Tibial nerve (tissue), 4 donors: ENCODE measurements at regions not wholly inside any gene's neighbourhood (a gene's known extent, or its start where the extent isn't known, plus 50 kb on each side); places are given as distances from the start of the nearest gene placed in this dataset.

ENCODE experiments used
- DNase-seq, 2 donors: peaks; one replicate each; pipeline ENCODE4 v3.0.0-alpha.2; 2019; ENCODE audit warnings: low spot score in 2 of 2
- H3K27ac ChIP-seq, 4 donors: fragments of 200-600 bp; sonication (generic) in 3 of 4; one replicate each; pipeline ENCODE4 v1.5.1; 2017 to 2019; ENCODE audit warnings: mild to moderate bottlenecking in 1 of 4
- H3K27me3 ChIP-seq, 2 donors: fragments of 200-600 bp; sonication (generic) in 1 of 2; one replicate each; pipeline versions ENCODE4 v1.5.1 to v1.6.0; 2017 to 2019
- H3K36me3 ChIP-seq, 3 donors: fragments of 200-600 bp; sonication (generic); one replicate each; pipeline ENCODE4 v1.5.1; 2018 to 2019
- H3K4me1 ChIP-seq, 4 donors: fragments of 200-600 bp; sonication (generic) in 3 of 4; one replicate each; pipeline ENCODE4 v1.5.1; 2017 to 2019
- H3K4me3 ChIP-seq, 4 donors: fragments of 200-600 bp; sonication (generic) in 3 of 4; one replicate each; pipeline ENCODE4 v1.5.1; 2017 to 2019; ENCODE audit warnings: mild to moderate bottlenecking in 1 of 4, moderate library complexity in 1 of 4
- H3K9me3 ChIP-seq, 4 donors: fragments of 200-600 bp; sonication (generic) in 3 of 4; one replicate each; pipeline ENCODE4 v1.5.1; 2017 to 2019
- EP300 ChIP-seq, 2 donors: sonication (generic); formaldehyde crosslinking; IDR thresholded peaks; one replicate each; pipeline ENCODE4 v1.6.1; 2017; ENCODE audit warnings: antibody characterized with exemption in 2 of 2, mild to moderate bottlenecking in 1 of 2
- POLR2A ChIP-seq, 2 donors: fragments of 450-650 bp; IDR thresholded peaks; one replicate each; pipeline ENCODE4 v1.6.1; 2017; ENCODE audit warnings: antibody characterized with exemption in 2 of 2, mild to moderate bottlenecking in 2 of 2, moderate library complexity in 2 of 2
- WGBS, 2 donors: methylation state at CpG; one replicate each; pipeline ENCODE4 v1.1.5; 2018; 5-methylcytosine and 5-hydroxymethylcytosine counted together
- TF ChIP-seq, protein P1 (sequence below), 5 experiments: fragments of 200-600 bp in 3 of 5; fragments of 450-650 bp in 2 of 5; sonication (generic) in 3 of 5; IDR thresholded peaks; one replicate each; pipeline ENCODE4 v1.5.1; 2016 to 2019; ENCODE audit warnings: antibody characterized with exemption in 5 of 5, mild to moderate bottlenecking in 3 of 5, moderate library complexity in 2 of 5

DNA sequence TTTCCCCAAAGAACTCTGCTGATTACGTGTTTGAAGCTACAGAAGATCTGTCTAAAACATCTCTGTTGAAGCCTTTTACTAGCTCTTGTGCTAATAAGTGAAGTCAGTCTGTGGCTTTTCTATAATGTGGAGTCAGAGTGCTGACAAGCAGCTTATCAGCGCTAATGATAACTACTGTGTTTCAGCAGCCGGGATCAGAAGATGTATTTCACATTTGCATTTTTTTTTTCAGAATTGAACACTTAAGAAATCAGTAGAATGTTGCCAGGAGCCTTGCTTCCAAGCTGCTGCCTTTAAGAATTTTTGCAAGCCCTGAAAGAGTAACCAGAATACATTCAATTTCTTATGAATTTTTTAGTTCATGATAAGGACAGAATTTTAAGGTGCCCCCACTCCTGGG, 519.4 kb upstream of the NR5A2 start:
- Histone ChIP-seq H3K36me3 (no peaks in the 10 kb centered on the region), H3K4me1 (no peaks in the 10 kb centered on the region), H3K9me3 (no peaks in the 10 kb centered on the region), H3K4me3 (no peak overlapping the region), H3K27ac (no peak overlapping the region), H3K27me3 (no peaks in the 10 kb centered on the region)
- TF ChIP-seq POLR2A (IDR thresholded peaks at IDR 0.05) (no peak), EP300 (IDR thresholded peaks at IDR 0.05) (no peak)
- TF ChIP-seq, protein P1, sequence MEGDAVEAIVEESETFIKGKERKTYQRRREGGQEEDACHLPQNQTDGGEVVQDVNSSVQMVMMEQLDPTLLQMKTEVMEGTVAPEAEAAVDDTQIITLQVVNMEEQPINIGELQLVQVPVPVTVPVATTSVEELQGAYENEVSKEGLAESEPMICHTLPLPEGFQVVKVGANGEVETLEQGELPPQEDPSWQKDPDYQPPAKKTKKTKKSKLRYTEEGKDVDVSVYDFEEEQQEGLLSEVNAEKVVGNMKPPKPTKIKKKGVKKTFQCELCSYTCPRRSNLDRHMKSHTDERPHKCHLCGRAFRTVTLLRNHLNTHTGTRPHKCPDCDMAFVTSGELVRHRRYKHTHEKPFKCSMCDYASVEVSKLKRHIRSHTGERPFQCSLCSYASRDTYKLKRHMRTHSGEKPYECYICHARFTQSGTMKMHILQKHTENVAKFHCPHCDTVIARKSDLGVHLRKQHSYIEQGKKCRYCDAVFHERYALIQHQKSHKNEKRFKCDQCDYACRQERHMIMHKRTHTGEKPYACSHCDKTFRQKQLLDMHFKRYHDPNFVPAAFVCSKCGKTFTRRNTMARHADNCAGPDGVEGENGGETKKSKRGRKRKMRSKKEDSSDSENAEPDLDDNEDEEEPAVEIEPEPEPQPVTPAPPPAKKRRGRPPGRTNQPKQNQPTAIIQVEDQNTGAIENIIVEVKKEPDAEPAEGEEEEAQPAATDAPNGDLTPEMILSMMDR (IDR thresholded peaks at IDR 0.05): no peak
- no peak for DNase-seq
- WGBS, 2 donors: 86 to 89% methylated on average over 3 of the region's 3 CpGs

DNA sequence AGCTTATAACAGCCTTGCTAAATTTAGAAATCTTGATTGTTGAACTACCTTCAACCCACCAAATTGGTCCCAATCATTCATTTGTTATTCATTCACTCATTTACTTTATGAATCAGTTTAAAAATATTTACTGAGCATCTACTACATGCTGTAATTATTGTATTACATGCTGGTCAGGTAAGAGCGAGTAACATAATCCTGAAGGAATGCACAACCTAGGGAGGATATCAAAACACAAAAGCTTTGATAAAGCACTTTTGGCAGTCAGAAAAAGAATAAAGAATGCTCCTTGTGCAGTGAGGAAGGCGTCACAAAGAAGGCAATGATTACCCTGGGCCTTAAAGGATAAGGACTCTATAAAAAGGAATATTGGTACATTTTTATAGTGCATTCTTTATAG, 518.9 kb upstream of the NR5A2 start:
- 67 to 83% methylated on average over 2 of the region's 2 CpGs for WGBS, 2 donors
- H3K27ac ChIP-seq: no peak overlapping the region
- H3K4me1 ChIP-seq: no peaks in the 10 kb centered on the region
- DNase-seq: no peak
- no peak overlapping the region for H3K4me3 ChIP-seq
- H3K9me3 ChIP-seq: no peaks in the 10 kb centered on the region
- no peaks in the 10 kb centered on the region for H3K27me3 ChIP-seq
- TF ChIP-seq, protein P1 (IDR thresholded peaks at IDR 0.05): no peak
- TF ChIP-seq EP300 (IDR thresholded peaks at IDR 0.05) (no peak), POLR2A (IDR thresholded peaks at IDR 0.05) (no peak)
- H3K36me3 ChIP-seq: no peaks in the 10 kb centered on the region

DNA sequence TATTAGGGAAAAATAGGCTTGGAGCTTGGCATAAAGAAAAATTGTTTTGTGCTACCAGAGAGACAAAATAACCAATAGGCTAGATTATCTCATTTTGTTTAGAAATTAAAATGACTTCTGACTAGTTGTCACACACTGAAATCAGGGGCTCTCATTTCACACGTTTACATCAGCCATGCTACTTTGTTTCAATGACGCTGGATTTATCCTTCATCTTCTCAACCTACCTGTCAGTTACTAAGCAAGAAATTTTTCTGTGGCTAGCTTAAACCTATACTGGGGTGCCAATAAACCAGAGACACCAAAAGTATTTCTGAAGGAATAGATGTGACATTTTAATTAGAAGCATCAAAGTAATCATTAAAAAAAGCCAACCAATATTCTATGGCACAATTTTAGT, 518.1 kb upstream of the NR5A2 start:
- Histone ChIP-seq H3K27ac (no peak overlapping the region), H3K27me3 (no peaks in the 10 kb centered on the region), H3K36me3 (no peaks in the 10 kb centered on the region), H3K9me3 (no peaks in the 10 kb centered on the region), H3K4me3 (no peak overlapping the region), H3K4me1 (no peaks in the 10 kb centered on the region)
- DNase-seq: no peak
- TF ChIP-seq POLR2A (IDR thresholded peaks at IDR 0.05) (no peak), EP300 (IDR thresholded peaks at IDR 0.05) (no peak)
- TF ChIP-seq, protein P1 (IDR thresholded peaks at IDR 0.05): no peak
- 85 to 88% methylated on average over 2 of the region's 2 CpGs for WGBS, 2 donors

DNA sequence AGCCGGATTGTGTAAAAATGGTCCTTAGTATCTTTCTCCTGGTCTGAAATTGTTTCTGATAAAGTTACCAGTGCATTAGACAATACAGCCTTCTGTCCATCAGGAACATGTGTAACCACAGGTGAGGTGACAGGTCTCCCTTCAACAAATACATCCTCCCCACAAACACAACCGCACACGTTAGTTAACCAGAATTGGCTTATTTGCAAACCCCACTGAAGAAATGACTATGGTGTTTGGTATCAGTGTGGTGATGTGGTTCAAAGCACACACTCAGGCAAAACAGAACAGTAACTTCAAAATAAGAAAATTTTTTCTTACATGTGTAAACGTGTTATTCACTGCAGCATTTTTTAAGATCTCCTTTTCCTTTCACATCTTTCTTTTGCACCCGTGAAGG, 517.2 kb upstream of the NR5A2 start:
- H3K36me3 ChIP-seq: no peaks in the 10 kb centered on the region
- no peaks in the 10 kb centered on the region for H3K4me1 ChIP-seq

DNA sequence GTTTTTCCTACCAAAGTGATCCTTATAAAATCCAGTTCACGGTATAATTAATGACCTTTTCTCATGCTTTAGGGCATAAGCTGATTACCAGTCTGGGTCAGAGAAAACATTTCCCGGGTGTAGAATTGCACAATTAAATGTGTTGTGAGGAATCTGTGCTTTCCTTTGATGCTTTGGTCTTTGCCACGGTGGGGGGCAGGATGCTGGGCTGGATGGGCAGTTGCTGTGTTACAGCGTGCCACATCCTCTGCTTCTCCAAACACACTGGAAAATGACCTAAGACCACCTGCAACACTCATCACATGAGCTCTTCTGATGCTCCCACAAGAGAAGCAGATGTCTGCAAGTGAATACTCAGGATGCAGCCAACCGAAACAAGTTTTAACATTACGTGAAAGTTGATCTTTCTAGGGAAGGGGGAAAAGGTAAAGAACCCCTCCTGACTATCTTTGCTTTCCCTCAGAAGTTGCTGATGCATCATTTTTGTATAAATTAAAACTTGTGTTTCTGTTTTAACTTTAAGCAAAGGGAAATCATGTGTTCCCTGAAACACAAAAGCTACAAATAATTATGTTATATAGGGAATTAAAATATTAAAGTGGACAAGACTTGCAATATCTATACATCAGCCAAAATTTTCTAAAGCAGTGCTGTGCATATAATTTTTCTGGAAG, 515.3 kb upstream of the NR5A2 start:
- no peaks in the 10 kb centered on the region for H3K9me3 ChIP-seq
- no peaks in the 10 kb centered on the region for H3K27me3 ChIP-seq
- no peak overlapping the region for H3K4me3 ChIP-seq
- 36 to 40% methylated on average over 6 of the region's 6 CpGs for WGBS, 2 donors
- no peaks in the 10 kb centered on the region for H3K36me3 ChIP-seq
- H3K4me1 ChIP-seq: no peaks in the 10 kb centered on the region
- TF ChIP-seq POLR2A (IDR thresholded peaks at IDR 0.05) (no peak), EP300 (IDR thresholded peaks at IDR 0.05) (no peak)
- TF ChIP-seq, protein P1 (IDR thresholded peaks at IDR 0.05): no peak
- H3K27ac ChIP-seq: no peak overlapping the region
- DNase-seq: no peak

More for the DNA sequence above, 517.2 kb upstream of the NR5A2 start:
- 70 to 92% methylated on average over 5 of the region's 5 CpGs for WGBS, 2 donors
- no peaks in the 10 kb centered on the region for H3K27me3 ChIP-seq
- TF ChIP-seq EP300 (IDR thresholded peaks at IDR 0.05) (no peak), POLR2A (IDR thresholded peaks at IDR 0.05) (no peak)
- TF ChIP-seq, protein P1 (IDR thresholded peaks at IDR 0.05): no peak
- no peak for DNase-seq
- H3K9me3 ChIP-seq: no peaks in the 10 kb centered on the region
- H3K27ac ChIP-seq: no peak overlapping the region
- H3K4me3 ChIP-seq: no peak overlapping the region
